OCI-LY7 (cell line): ENCODE measurements at regions not wholly inside any gene's neighbourhood (a gene's known extent, or its start where the extent isn't known, plus 50 kb on each side); places are given as distances from the start of the nearest gene placed in this dataset.

Source experiments
- EZH2phosphoT487 ChIP-seq: fragments of 200-600 bp; sonication (generic); IDR thresholded peaks from 2 replicates; pipeline ENCODE4 v1.6.1; 2018; ENCODE audit warnings: low read depth, borderline replicate concordance, mild to moderate bottlenecking, mixed run types, antibody characterized with exemption, low read length, moderate library complexity, mixed read lengths
- TF ChIP-seq, protein P1 (sequence below): fragments of 200-600 bp; sonication (generic); conservative IDR thresholded peaks from 2 replicates; pipeline ENCODE4 v1.5.1; 2014; ENCODE audit warnings: mild to moderate bottlenecking, antibody characterized with exemption, low read length, moderate library complexity, mixed read lengths

DNA sequence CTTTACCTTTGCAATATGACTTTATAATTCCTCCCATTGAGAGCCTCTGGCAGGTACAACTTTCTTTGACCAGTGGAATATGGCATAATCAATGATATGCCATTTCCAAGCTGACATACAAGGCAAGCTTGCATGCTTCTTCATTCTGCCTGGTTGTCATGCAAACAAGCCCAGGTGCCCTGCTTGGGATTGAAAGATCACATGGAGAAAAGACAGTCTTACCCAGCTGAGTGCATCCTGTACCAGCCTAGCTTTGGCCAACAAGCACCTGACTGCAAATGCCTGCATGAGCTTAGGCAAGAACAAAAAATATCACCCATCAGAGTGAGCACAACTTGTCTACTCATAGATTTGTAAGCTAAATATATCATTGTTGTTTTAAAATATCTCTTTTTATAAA lies 82.9 kb upstream of the KCND2 start:
- TF ChIP-seq, protein P1, sequence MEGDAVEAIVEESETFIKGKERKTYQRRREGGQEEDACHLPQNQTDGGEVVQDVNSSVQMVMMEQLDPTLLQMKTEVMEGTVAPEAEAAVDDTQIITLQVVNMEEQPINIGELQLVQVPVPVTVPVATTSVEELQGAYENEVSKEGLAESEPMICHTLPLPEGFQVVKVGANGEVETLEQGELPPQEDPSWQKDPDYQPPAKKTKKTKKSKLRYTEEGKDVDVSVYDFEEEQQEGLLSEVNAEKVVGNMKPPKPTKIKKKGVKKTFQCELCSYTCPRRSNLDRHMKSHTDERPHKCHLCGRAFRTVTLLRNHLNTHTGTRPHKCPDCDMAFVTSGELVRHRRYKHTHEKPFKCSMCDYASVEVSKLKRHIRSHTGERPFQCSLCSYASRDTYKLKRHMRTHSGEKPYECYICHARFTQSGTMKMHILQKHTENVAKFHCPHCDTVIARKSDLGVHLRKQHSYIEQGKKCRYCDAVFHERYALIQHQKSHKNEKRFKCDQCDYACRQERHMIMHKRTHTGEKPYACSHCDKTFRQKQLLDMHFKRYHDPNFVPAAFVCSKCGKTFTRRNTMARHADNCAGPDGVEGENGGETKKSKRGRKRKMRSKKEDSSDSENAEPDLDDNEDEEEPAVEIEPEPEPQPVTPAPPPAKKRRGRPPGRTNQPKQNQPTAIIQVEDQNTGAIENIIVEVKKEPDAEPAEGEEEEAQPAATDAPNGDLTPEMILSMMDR = no peak
- TF ChIP-seq EZH2phosphoT487 = no peak
